ENCODE measurements at regions not wholly inside any gene's neighbourhood (a gene's known extent, or its start where the extent isn't known, plus 50 kb on each side); places are given as distances from the start of the nearest gene placed in this dataset.

DNA sequence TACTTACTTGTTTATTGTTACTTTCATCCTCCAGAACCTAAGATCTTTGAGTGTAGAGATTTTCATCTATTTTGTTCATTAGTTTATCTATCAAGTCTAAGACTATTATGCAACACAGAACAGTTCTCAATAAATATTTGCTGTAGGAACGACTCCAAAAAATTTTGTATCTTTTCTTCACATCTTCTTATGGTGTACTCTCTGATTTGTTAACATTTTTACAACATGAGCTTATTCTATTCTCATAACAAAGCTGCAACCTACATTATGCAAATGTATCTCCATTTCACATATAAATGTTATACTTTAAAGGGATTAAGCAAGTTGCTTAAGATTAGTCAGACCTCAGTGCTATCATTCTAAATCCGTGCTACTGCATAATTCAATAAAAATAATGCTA lies 514.2 kb upstream of the ZP4 start:
- no peak overlapping the region for H3K4me3 ChIP-seq
- 0% methylated on average over 2 of the region's 2 CpGs for whole genome bisulfite sequencing (ENCODE audit: insufficient coverage, low coverage, missing lambda C conversion rate)
- ChIA-PET CTCF (ENCODE audit: low intra/inter-chr PET ratio) (no interaction called here), POLR2A (no interaction called here)
- H3K9ac ChIP-seq (ENCODE audit: insufficient read depth in 1 of 2, low read depth in 2 of 2, low read length in 2 of 2): no peak overlapping the region
- no peaks in the 10 kb centered on the region for H3K4me1 ChIP-seq (replicated peaks in 1 of 2; ENCODE audit: control insufficient read depth in 2 of 2, insufficient read depth in 2 of 2, low read length in 2 of 2)
- H3K79me2 ChIP-seq (ENCODE audit: control insufficient read depth, insufficient read depth, low read length): no peaks in the 10 kb centered on the region
- no peaks in the 10 kb centered on the region for H3K27me3 ChIP-seq (ENCODE audit: control insufficient read depth in 2 of 2, insufficient read depth in 2 of 2, low read length in 2 of 2)
- H3K27ac ChIP-seq (ENCODE audit: extremely low read depth, low read depth, low read length): no peak overlapping the region
- no peaks in the 10 kb centered on the region for H3K9me1 ChIP-seq (ENCODE audit: control insufficient read depth, insufficient read depth, low read length)
- no peak for TF ChIP-seq SIN3B (IDR thresholded peaks at IDR 0.05; ENCODE audit: low read depth)
- TF ChIP-seq, protein P1, sequence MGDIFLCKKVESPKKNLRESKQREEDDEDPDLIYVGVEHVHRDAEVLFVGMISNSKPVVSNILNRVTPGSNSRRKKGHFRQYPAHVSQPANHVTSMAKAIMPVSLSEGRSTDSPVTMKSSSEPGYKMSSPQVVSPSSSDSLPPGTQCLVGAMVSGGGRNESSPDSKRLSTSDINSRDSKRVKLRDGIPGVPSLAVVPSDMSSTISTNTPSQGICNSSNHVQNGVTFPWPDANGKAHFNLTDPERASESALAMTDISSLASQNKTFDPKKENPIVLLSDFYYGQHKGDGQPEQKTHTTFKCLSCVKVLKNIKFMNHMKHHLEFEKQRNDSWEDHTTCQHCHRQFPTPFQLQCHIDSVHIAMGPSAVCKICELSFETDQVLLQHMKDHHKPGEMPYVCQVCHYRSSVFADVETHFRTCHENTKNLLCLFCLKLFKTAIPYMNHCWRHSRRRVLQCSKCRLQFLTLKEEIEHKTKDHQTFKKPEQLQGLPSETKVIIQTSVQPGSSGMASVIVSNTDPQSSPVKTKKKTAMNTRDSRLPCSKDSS (IDR thresholded peaks at IDR 0.05; ENCODE audit: low read depth, partially characterized antibody): no peak
- TF ChIP-seq MECOM (CRISPR knock-in tag; IDR thresholded peaks at IDR 0.05): no peak
- TF ChIP-seq CBFA2T3 (IDR thresholded peaks at IDR 0.05): no peak
- TF ChIP-seq PTBP1 (IDR thresholded peaks at IDR 0.05; ENCODE audit: low read depth, low read length): no peak
- in situ Hi-C loops (cut with MboI) (no loop called here), intact Hi-C loops (cut with micrococcal nuclease) (no loop called here)
- no peaks in the 10 kb centered on the region for H3K36me3 ChIP-seq (ENCODE audit: control insufficient read depth, insufficient read depth, low read length)
- FAIRE-seq (no peak), DNase-seq (ENCODE audit: extremely low read depth in 1 of 4, low spot score in 3 of 4) (no peak), ATAC-seq (no peak)
- BruUV-seq (replicated peaks): no TSS peak
- no peak overlapping the region for H3K4me2 ChIP-seq (ENCODE audit: insufficient read depth, low read length)
- no peak overlapping the region for H2AFZ ChIP-seq (ENCODE audit: low read depth, low read length)
- no peaks in the 10 kb centered on the region for H4K20me1 ChIP-seq (replicated peaks; ENCODE audit: control insufficient read depth, insufficient read depth, low read length)
- H3K9me3 ChIP-seq (replicated peaks; ENCODE audit: control insufficient read depth, insufficient read depth, low read depth, low read length): no peaks in the 10 kb centered on the region; the same call in 1 of the 2 replicates

DNA sequence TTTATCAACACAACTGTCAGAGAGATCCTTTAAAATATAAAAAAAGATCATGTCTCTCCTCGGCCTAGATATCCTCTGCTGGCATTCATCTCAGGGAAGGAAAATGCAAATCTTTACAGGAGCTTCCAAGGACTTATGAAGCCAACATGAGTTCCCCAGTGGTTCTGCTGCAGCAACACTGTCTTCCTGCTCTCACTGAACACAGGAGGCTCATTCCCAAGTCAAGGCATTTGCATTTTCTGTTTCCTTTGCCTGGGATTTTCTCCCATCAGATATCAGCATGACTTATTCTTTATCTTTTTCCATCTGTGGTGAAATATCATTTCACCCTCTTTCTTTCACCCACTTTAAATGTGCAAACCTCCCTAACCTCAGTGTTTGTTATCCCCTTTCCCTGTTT lies 513.8 kb upstream of the ZP4 start:
- Histone ChIP-seq H3K4me3 (no peak overlapping the region), H3K27me3 (ENCODE audit: control insufficient read depth in 2 of 2, insufficient read depth in 2 of 2, low read length in 2 of 2) (no peaks in the 10 kb centered on the region), H3K79me2 (ENCODE audit: control insufficient read depth, insufficient read depth, low read length) (no peaks in the 10 kb centered on the region), H3K36me3 (ENCODE audit: control insufficient read depth, insufficient read depth, low read length) (no peaks in the 10 kb centered on the region), H3K4me1 (replicated peaks in 1 of 2; ENCODE audit: control insufficient read depth in 2 of 2, insufficient read depth in 2 of 2, low read length in 2 of 2) (no peaks in the 10 kb centered on the region), H3K9ac (ENCODE audit: insufficient read depth in 1 of 2, low read depth in 2 of 2, low read length in 2 of 2) (no peak overlapping the region), H2AFZ (ENCODE audit: low read depth, low read length) (no peak overlapping the region), H3K9me3 (replicated peaks; ENCODE audit: control insufficient read depth, insufficient read depth, low read depth, low read length) (no peaks in the 10 kb centered on the region; the same call in 1 of the 2 replicates), H3K4me2 (ENCODE audit: insufficient read depth, low read length) (no peak overlapping the region), H3K9me1 (ENCODE audit: control insufficient read depth, insufficient read depth, low read length) (no peaks in the 10 kb centered on the region), H4K20me1 (replicated peaks; ENCODE audit: control insufficient read depth, insufficient read depth, low read length) (no peaks in the 10 kb centered on the region), H3K27ac (ENCODE audit: extremely low read depth, low read depth, low read length) (no peak overlapping the region)
- FAIRE-seq (no peak), DNase-seq (ENCODE audit: extremely low read depth in 1 of 4, low spot score in 3 of 4) (no peak), ATAC-seq (no peak)
- intact Hi-C loops (cut with micrococcal nuclease): no loop called here
- CTCF ChIA-PET (ENCODE audit: low intra/inter-chr PET ratio): no interaction called here
- POLR2A ChIA-PET: no interaction called here
- 0% methylated on average over 1 of the region's 1 CpG for WGBS (ENCODE audit: insufficient coverage, low coverage, missing lambda C conversion rate)
- no TSS peak for BruUV-seq (replicated peaks)
- in situ Hi-C loops (cut with MboI): no loop called here
- TF ChIP-seq CCAR2 (IDR thresholded peaks at IDR 0.05; ENCODE audit: low read depth, low read length) (no peak), NCOR1 (IDR thresholded peaks at IDR 0.05) (no peak), CBX5 (IDR thresholded peaks at IDR 0.05; ENCODE audit: borderline replicate concordance, low read depth) (no peak), ZNF436 (CRISPR knock-in tag; IDR thresholded peaks at IDR 0.05) (no peak), ZNF184 (CRISPR knock-in tag; IDR thresholded peaks at IDR 0.05) (no peak), MED1 (CRISPR knock-in tag; IDR thresholded peaks at IDR 0.05; ENCODE audit: borderline replicate concordance) (no peak)
- TF ChIP-seq, protein P2, sequence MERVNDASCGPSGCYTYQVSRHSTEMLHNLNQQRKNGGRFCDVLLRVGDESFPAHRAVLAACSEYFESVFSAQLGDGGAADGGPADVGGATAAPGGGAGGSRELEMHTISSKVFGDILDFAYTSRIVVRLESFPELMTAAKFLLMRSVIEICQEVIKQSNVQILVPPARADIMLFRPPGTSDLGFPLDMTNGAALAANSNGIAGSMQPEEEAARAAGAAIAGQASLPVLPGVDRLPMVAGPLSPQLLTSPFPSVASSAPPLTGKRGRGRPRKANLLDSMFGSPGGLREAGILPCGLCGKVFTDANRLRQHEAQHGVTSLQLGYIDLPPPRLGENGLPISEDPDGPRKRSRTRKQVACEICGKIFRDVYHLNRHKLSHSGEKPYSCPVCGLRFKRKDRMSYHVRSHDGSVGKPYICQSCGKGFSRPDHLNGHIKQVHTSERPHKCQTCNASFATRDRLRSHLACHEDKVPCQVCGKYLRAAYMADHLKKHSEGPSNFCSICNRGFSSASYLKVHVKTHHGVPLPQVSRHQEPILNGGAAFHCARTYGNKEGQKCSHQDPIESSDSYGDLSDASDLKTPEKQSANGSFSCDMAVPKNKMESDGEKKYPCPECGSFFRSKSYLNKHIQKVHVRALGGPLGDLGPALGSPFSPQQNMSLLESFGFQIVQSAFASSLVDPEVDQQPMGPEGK (CRISPR knock-in tag; IDR thresholded peaks at IDR 0.05; ENCODE audit: borderline replicate concordance): no peak
- TF ChIP-seq, protein P3, sequence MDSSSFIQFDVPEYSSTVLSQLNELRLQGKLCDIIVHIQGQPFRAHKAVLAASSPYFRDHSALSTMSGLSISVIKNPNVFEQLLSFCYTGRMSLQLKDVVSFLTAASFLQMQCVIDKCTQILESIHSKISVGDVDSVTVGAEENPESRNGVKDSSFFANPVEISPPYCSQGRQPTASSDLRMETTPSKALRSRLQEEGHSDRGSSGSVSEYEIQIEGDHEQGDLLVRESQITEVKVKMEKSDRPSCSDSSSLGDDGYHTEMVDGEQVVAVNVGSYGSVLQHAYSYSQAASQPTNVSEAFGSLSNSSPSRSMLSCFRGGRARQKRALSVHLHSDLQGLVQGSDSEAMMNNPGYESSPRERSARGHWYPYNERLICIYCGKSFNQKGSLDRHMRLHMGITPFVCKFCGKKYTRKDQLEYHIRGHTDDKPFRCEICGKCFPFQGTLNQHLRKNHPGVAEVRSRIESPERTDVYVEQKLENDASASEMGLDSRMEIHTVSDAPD (CRISPR knock-in tag; IDR thresholded peaks at IDR 0.05): no peak

Data from K562 (cell line).